Ishikawa (cell line): ENCODE measurements at regions not wholly inside any gene's neighbourhood (a gene's known extent, or its start where the extent isn't known, plus 50 kb on each side); places are given as distances from the start of the nearest gene placed in this dataset.

ENCODE experiments used
- CEBPB ChIP-seq: IDR thresholded peaks from 2 replicates; pipeline ENCODE4 v1.6.1; 2012
- CREB1 ChIP-seq: IDR thresholded peaks from 2 replicates; pipeline ENCODE4 v1.6.1; 2012; ENCODE audit warnings: low read depth
- EGR1 ChIP-seq: IDR thresholded peaks from 2 replicates; pipeline ENCODE4 v1.6.1; 2012
- EP300 ChIP-seq: IDR thresholded peaks from 2 replicates; pipeline ENCODE4 v1.6.1; 2012; ENCODE audit warnings: borderline replicate concordance
- FOXM1 ChIP-seq: IDR thresholded peaks from 2 replicates; pipeline ENCODE4 v1.6.1; 2012; ENCODE audit warnings: low read depth, borderline replicate concordance
- NFIC ChIP-seq: IDR thresholded peaks from 2 replicates; pipeline ENCODE4 v1.6.1; 2012
- RAD21 ChIP-seq: IDR thresholded peaks from 2 replicates; pipeline ENCODE4 v1.6.1; 2012; ENCODE audit warnings: low read depth
- TAF1 ChIP-seq: IDR thresholded peaks from 2 replicates; pipeline ENCODE4 v1.6.1; 2012; ENCODE audit warnings: low read depth, mild to moderate bottlenecking
- TCF12 ChIP-seq: IDR thresholded peaks from 2 replicates; pipeline ENCODE4 v1.6.1; 2012; ENCODE audit warnings: low read depth
- TEAD4 ChIP-seq: IDR thresholded peaks from 2 replicates; pipeline ENCODE4 v1.6.1; 2012
- YY1 ChIP-seq: IDR thresholded peaks from 2 replicates; pipeline ENCODE4 v1.6.1; 2012; ENCODE audit warnings: low read depth
- ZBTB7A ChIP-seq: IDR thresholded peaks from 2 replicates; pipeline ENCODE4 v1.6.1; 2012; ENCODE audit warnings: low read depth
- TF ChIP-seq, protein P1 (sequence below): IDR thresholded peaks from 2 replicates; pipeline ENCODE4 v1.6.1; 2012; ENCODE audit warnings: low read depth, mild to moderate bottlenecking
- TF ChIP-seq, protein P2 (sequence below): IDR thresholded peaks from 2 replicates; pipeline ENCODE4 v1.6.1; 2012
- TF ChIP-seq, protein P3 (sequence below): IDR thresholded peaks from 2 replicates; pipeline ENCODE4 v1.6.1; 2012

DNA sequence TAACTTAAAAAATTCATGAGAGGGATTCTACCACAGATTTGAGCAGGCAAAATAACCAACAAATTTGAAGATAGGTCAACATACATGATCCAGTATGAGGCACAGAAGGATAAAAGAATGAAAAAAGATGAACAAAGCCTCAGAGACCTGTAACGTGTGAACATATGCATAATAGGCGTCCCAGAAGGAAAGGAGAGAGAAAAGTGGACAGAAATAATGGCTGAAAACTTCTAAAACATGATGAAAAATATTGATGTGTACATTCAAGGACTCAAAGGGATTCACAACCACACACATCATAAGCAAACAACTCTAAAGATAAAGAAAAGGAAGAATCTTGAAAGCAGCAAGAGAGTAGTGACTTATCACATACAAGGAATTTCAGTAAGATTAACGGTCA is 100.1 kb upstream of the PARD3B start:
- no peak for TF ChIP-seq FOXM1
- TF ChIP-seq NFIC, result no peak
- no peak for TF ChIP-seq EGR1
- TF ChIP-seq, protein P1, sequence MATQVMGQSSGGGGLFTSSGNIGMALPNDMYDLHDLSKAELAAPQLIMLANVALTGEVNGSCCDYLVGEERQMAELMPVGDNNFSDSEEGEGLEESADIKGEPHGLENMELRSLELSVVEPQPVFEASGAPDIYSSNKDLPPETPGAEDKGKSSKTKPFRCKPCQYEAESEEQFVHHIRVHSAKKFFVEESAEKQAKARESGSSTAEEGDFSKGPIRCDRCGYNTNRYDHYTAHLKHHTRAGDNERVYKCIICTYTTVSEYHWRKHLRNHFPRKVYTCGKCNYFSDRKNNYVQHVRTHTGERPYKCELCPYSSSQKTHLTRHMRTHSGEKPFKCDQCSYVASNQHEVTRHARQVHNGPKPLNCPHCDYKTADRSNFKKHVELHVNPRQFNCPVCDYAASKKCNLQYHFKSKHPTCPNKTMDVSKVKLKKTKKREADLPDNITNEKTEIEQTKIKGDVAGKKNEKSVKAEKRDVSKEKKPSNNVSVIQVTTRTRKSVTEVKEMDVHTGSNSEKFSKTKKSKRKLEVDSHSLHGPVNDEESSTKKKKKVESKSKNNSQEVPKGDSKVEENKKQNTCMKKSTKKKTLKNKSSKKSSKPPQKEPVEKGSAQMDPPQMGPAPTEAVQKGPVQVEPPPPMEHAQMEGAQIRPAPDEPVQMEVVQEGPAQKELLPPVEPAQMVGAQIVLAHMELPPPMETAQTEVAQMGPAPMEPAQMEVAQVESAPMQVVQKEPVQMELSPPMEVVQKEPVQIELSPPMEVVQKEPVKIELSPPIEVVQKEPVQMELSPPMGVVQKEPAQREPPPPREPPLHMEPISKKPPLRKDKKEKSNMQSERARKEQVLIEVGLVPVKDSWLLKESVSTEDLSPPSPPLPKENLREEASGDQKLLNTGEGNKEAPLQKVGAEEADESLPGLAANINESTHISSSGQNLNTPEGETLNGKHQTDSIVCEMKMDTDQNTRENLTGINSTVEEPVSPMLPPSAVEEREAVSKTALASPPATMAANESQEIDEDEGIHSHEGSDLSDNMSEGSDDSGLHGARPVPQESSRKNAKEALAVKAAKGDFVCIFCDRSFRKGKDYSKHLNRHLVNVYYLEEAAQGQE, result no peak
- TF ChIP-seq YY1, result no peak
- TF ChIP-seq EP300, result no peak
- TF ChIP-seq, protein P2, sequence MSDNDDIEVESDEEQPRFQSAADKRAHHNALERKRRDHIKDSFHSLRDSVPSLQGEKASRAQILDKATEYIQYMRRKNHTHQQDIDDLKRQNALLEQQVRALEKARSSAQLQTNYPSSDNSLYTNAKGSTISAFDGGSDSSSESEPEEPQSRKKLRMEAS, result no peak
- TF ChIP-seq TEAD4, result no peak
- TF ChIP-seq RAD21, result no peak
- TF ChIP-seq CEBPB, result no peak
- TF ChIP-seq, protein P3, sequence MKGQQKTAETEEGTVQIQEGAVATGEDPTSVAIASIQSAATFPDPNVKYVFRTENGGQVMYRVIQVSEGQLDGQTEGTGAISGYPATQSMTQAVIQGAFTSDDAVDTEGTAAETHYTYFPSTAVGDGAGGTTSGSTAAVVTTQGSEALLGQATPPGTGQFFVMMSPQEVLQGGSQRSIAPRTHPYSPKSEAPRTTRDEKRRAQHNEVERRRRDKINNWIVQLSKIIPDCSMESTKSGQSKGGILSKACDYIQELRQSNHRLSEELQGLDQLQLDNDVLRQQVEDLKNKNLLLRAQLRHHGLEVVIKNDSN, result no peak
- no peak for TF ChIP-seq TAF1
- no peak for TF ChIP-seq TCF12
- TF ChIP-seq CREB1, result no peak
- no peak for TF ChIP-seq ZBTB7A

DNA sequence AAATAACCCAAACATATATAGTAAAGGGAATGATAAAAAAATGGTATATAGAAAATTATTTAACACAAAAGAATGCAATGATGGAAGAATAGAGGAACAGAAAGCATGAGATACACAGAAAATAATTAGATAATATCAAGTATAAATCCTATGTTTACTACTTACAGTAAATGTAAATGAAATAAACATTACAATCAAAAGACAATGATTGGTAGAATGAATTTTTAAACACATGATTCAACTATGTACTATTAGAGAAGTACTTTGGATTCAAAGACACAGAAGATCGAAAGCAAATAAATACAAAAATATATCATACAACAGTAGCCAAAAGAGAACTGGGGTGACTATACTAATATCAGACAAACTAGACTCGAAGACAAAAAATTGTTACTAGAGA is 97.6 kb upstream of the PARD3B start:
- TF ChIP-seq ZBTB7A, result no peak
- TF ChIP-seq YY1, result no peak
- TF ChIP-seq, protein P1, result no peak
- no peak for TF ChIP-seq NFIC
- TF ChIP-seq TEAD4, result no peak

DNA sequence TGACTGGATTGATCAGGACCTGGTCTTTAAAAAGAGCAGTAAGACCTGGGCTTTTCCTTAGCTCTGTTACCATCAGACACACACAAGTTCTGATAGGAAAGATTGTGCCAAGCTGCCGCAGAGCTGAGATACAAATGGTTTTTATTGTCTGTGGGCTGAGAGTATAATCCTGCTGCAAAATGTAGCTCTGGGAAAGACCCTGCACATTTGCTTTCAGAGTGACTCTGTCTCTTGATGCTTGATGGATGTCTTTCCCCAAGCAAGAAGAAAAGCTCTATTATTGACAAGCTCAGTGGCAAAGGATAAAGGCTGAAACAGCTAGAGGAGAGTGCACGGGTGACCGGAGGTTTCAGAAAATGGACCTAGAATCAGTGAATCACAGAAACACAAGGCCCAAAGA is 95.3 kb upstream of the PARD3B start:
- TF ChIP-seq EP300, result no peak
- TF ChIP-seq, protein P1, result no peak

DNA sequence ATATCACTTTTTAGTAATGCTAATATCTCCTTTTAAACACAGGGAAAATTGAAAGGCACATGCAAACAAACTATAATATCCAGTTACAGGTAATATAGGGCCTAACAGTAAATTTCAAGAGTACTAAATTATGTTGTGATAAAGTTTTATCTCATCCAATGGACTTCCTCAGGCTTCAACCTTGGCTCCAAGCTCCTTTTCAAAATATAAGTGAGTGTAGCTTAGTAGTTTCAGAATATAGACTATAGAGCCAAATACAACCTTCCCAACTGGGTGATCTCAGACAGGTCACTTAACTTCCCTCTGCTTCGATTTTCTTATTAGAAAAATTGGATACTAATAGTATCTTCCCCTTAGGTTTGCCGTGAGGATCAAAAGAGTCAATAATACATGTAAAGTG is 93.5 kb upstream of the PARD3B start:
- TF ChIP-seq TEAD4, result no peak
- TF ChIP-seq CREB1, result no peak
- no peak for TF ChIP-seq YY1
- TF ChIP-seq FOXM1, result no peak
- TF ChIP-seq EGR1, result no peak
- no peak for TF ChIP-seq TCF12
- no peak for TF ChIP-seq NFIC
- TF ChIP-seq ZBTB7A, result no peak
- TF ChIP-seq RAD21, result no peak
- TF ChIP-seq, protein P3, result no peak
- no peak for TF ChIP-seq EP300
- TF ChIP-seq, protein P2, result no peak
- TF ChIP-seq, protein P1, result no peak
- no peak for TF ChIP-seq CEBPB
- TF ChIP-seq TAF1, result no peak
